KMS-11 (cell line): ENCODE measurements at regions not wholly inside any gene's neighbourhood (a gene's known extent, or its start where the extent isn't known, plus 50 kb on each side); places are given as distances from the start of the nearest gene placed in this dataset.

Experiments
- H2AFZ ChIP-seq: fragments of 200-600 bp; sonication (generic); 2 replicates; pipeline ENCODE4 v1.6.1; 2016; ENCODE audit warnings: antibody characterized with exemption, mixed run types, low read depth
- H3K27ac ChIP-seq: fragments of 200-600 bp; sonication (generic); 2 replicates; pipeline ENCODE4 v1.6.1; 2016; ENCODE audit warnings: mild to moderate bottlenecking, mixed run types
- H3K27me3 ChIP-seq: fragments of 200-600 bp; sonication (generic); 2 replicates; pipeline ENCODE4 v1.6.1; 2017; ENCODE audit warnings: mild to moderate bottlenecking, low read depth, mixed run types, moderate library complexity; ENCODE audit not compliant: insufficient read depth
- H3K36me3 ChIP-seq: fragments of 200-600 bp; sonication (generic); 2 replicates; pipeline ENCODE4 v1.6.1; 2017; ENCODE audit warnings: mild to moderate bottlenecking, mixed run types; ENCODE audit not compliant: insufficient read depth
- H3K4me1 ChIP-seq: fragments of 200-600 bp; sonication (generic); 2 replicates; pipeline ENCODE4 v1.6.1; 2016; ENCODE audit warnings: mild to moderate bottlenecking, low read depth, mixed run types; ENCODE audit not compliant: poor library complexity, severe bottlenecking
- H3K4me2 ChIP-seq: fragments of 200-600 bp; sonication (generic); 2 replicates; pipeline ENCODE4 v1.7.0; 2016; ENCODE audit warnings: mild to moderate bottlenecking, mixed run types
- H3K4me3 ChIP-seq: fragments of 200-600 bp; sonication (generic); IDR thresholded peaks from 2 replicates; pipeline ENCODE4 v1.6.1; 2017; ENCODE audit warnings: low read depth, low read length, mixed read lengths; ENCODE audit not compliant: insufficient read depth
- H3K79me2 ChIP-seq: fragments of 200-600 bp; sonication (generic); 2 replicates; pipeline ENCODE4 v1.6.1; 2016; ENCODE audit warnings: low read depth, mixed run types; ENCODE audit not compliant: insufficient read depth
- H3K9ac ChIP-seq: fragments of 200-600 bp; sonication (generic); 2 replicates; pipeline ENCODE4 v1.6.1; 2016; ENCODE audit warnings: mild to moderate bottlenecking, mixed run types
- H4K20me1 ChIP-seq: fragments of 200-600 bp; sonication (generic); 2 replicates; pipeline ENCODE4 v1.6.1; 2016; ENCODE audit warnings: mild to moderate bottlenecking, mixed run types; ENCODE audit not compliant: insufficient read depth
- TF ChIP-seq, protein P1 (sequence below): fragments of 200-600 bp; sonication (generic); conservative IDR thresholded peaks from 2 replicates; pipeline ENCODE4 v1.6.1; 2017; ENCODE audit warnings: low read depth, mild to moderate bottlenecking, antibody characterized with exemption, low read length, moderate library complexity, mixed read lengths

DNA sequence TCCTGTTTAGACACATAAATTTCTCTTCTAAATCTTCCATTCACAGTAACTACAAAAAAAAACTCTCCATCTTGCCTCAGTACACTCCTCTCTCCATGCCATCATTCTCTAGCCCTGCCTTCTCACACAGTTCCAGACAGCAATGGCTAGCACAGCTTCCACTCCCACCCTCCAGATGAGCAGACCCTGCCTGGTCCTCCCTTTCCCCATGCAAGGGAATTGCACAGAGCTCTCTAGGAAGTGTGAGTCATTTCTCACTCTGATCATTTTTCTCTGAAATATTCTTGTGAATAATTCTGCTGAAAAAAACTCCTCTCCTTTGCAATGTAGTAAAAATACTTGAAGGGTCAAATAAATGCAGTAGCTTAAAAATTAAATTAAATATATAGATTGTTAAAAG lies 170.6 kb downstream of the BMP4 start:
- Histone ChIP-seq H3K27me3 (no peaks in the 10 kb centered on the region), H3K4me2 (no peak overlapping the region), H2AFZ (no peak overlapping the region), H3K9ac (no peak overlapping the region), H4K20me1 (no peaks in the 10 kb centered on the region), H3K79me2 (no peaks in the 10 kb centered on the region), H3K4me1 (no peaks in the 10 kb centered on the region), H3K4me3 (no peak overlapping the region), H3K36me3 (no peaks in the 10 kb centered on the region), H3K27ac (no peak overlapping the region)
- TF ChIP-seq, protein P1, sequence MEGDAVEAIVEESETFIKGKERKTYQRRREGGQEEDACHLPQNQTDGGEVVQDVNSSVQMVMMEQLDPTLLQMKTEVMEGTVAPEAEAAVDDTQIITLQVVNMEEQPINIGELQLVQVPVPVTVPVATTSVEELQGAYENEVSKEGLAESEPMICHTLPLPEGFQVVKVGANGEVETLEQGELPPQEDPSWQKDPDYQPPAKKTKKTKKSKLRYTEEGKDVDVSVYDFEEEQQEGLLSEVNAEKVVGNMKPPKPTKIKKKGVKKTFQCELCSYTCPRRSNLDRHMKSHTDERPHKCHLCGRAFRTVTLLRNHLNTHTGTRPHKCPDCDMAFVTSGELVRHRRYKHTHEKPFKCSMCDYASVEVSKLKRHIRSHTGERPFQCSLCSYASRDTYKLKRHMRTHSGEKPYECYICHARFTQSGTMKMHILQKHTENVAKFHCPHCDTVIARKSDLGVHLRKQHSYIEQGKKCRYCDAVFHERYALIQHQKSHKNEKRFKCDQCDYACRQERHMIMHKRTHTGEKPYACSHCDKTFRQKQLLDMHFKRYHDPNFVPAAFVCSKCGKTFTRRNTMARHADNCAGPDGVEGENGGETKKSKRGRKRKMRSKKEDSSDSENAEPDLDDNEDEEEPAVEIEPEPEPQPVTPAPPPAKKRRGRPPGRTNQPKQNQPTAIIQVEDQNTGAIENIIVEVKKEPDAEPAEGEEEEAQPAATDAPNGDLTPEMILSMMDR, result no peak

DNA sequence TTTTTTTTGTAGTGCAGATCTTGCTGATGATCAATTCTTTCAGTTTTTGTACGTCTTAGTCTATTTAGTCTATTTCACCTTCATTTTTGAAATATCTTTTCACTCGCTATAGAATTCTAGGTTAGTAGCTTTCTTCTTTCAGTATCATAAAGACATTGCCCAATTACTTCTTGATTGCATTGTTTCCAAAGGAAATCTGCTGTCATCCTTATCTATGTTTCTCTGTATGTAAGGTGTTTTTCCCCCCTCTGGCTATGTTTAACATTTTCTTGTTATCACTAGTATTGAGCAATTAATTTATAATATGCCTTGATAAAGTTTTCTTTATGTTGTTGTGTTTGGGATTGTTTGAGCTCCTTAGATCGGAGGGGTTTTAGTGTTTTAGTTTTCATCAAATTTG lies 171.9 kb downstream of the BMP4 start:
- TF ChIP-seq, protein P1, result no peak
- Histone ChIP-seq H3K9ac (no peak overlapping the region), H3K4me3 (no peak overlapping the region), H3K27ac (no peak overlapping the region), H4K20me1 (no peaks in the 10 kb centered on the region), H3K79me2 (no peaks in the 10 kb centered on the region), H2AFZ (no peak overlapping the region), H3K4me1 (no peaks in the 10 kb centered on the region), H3K4me2 (no peak overlapping the region), H3K36me3 (no peaks in the 10 kb centered on the region), H3K27me3 (no peaks in the 10 kb centered on the region)

DNA sequence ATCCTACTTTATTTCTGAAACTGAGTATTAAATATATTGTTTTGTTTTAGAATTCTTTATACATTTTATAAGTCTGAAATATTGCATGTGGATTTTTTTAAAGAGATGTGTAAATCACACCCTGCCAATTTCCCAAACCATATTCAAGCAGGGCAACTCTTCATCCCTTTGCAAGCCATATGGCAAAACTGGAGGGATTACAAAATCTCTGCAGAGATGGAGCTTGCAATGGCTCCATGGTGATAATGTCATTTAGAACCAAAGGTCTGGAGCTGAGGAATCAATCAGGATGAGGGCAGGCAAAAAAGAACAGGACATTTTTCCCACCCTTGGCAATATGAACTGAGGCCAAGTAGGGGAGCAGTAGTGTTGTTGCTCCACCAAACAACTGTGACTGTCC lies 173.4 kb downstream of the BMP4 start:
- Histone ChIP-seq H3K36me3 (no peaks in the 10 kb centered on the region), H3K27me3 (no peaks in the 10 kb centered on the region), H3K9ac (no peak overlapping the region), H3K4me1 (no peaks in the 10 kb centered on the region), H4K20me1 (no peaks in the 10 kb centered on the region), H3K27ac (no peak overlapping the region), H3K4me3 (no peak overlapping the region), H3K79me2 (no peaks in the 10 kb centered on the region), H2AFZ (no peak overlapping the region), H3K4me2 (no peak overlapping the region)
- TF ChIP-seq, protein P1, result no peak

DNA sequence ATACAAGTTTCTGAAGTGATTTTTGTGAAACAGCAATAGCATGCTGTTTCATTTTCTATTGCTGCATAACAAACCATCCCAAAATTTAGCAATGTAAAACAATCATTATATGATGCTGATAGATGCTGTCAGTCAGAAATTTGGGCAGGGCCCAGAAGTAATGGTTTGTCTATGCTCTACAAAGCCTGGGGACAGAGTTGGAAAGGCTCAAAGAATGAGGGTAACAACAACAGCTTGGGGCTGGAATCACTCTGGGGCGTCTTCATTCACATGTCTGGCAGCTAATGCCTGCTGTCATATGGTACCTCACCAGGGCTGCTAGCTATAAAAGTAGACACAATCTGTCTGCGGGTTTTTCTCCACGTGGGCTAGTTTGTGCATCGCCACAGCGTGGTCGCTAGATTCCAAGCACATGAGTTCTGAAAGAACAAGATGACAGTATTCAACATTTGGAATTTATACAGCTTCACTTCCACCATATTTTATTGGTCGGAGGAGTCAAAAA lies 176.5 kb downstream of the BMP4 start:
- H3K27me3 ChIP-seq, result no peaks in the 10 kb centered on the region
- H3K27ac ChIP-seq, result no peak overlapping the region
- H3K4me2 ChIP-seq, result no peak overlapping the region
- no peaks in the 10 kb centered on the region for H4K20me1 ChIP-seq
- TF ChIP-seq, protein P1, result no peak
- H3K9ac ChIP-seq, result no peak overlapping the region
- no peaks in the 10 kb centered on the region for H3K4me1 ChIP-seq
- no peak overlapping the region for H2AFZ ChIP-seq
- no peak overlapping the region for H3K4me3 ChIP-seq
- no peaks in the 10 kb centered on the region for H3K79me2 ChIP-seq
- H3K36me3 ChIP-seq, result no peaks in the 10 kb centered on the region
